AG09319 (cell line): ENCODE measurements at regions not wholly inside any gene's neighbourhood (a gene's known extent, or its start where the extent isn't known, plus 50 kb on each side); places are given as distances from the start of the nearest gene placed in this dataset.

Source experiments
- DNase-seq: peaks from one replicate; pipeline ENCODE4 v3.0.0-alpha.2; 2010; ENCODE audit warnings: low read depth; ENCODE audit errors: extremely low read depth
- CTCF ChIP-seq: IDR thresholded peaks from 2 replicates; pipeline ENCODE4 v1.5.1; 2011; ENCODE audit warnings: low read depth, mild to moderate bottlenecking, inconsistent platforms, low read length, moderate library complexity

- DNase-seq = no peak
- TF ChIP-seq CTCF = no peak
Observed at GRCh38 chr3:34929036-34929435, 710.3 kb upstream of the ARPP21 start.

GRCh38 chr3:34934660-34935059 lies 704.7 kb upstream of the ARPP21 start:
- TF ChIP-seq CTCF = no peak
- no peak for DNase-seq

- no peak for DNase-seq
- no peak for TF ChIP-seq CTCF
Observed at GRCh38 chr3:34938784-34939183, 700.5 kb upstream of the ARPP21 start.

GRCh38 chr3:34942256-34942655 lies 697.1 kb upstream of the ARPP21 start:
- TF ChIP-seq CTCF = no peak
- no peak for DNase-seq

- TF ChIP-seq CTCF = no peak
- DNase-seq = no peak
Observed at GRCh38 chr3:34947834-34948233, 691.5 kb upstream of the ARPP21 start.

GRCh38 chr3:34948517-34948916 lies 690.8 kb upstream of the ARPP21 start:
- DNase-seq = no peak
- TF ChIP-seq CTCF = no peak

- TF ChIP-seq CTCF = no peak
- DNase-seq = no peak
Observed at GRCh38 chr3:34955680-34956079, 683.6 kb upstream of the ARPP21 start.
